Hematopoietic multipotent progenitor cell treated with erythropoietin and hydrocortisone succinate and interleukin-3 and kit ligand, for 15 days (in vitro differentiated cells): ENCODE measurements at regions not wholly inside any gene's neighbourhood (a gene's known extent, or its start where the extent isn't known, plus 50 kb on each side); places are given as distances from the start of the nearest gene placed in this dataset.

Experiments
- DNase-seq: peaks from one replicate; pipeline ENCODE4 v3.0.0-alpha.2; 2015; ENCODE audit warnings: low spot score

DNA sequence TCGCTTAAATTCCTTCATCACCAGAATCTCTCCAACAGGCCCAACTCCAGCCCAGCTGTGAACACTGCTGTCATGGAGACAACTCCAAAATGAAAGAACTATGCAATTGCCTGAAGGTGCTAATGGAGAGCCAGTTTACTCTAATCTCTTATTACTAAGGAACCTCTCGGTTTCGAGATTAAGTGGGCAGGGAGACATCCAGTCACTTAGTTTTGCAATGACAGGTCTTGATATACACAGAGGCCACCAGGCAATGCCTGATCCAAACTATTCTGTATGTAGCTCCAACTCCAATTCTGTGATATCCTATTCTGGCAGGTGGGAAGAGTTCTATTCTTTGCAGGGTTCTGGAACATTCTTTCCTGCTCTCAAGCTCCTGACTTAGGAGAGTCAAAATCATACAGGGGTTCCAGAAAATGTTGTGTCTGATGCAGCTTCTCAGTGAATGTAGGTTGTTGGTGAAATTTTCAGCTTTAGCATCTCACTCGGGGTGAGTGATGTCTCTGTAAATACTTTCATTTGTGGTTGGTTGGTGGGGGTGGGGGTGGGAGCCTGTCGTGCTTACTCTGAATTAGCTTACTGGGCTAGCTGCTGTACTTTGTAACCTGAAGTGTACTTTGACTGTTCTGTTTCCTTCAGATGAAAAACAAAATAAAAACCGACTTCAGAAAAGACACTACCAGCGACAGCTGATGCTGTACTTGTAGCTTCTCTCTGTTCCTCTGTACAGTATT lies 170.9 kb downstream of the PALM2AKAP2 start:
- DNase-seq: no peak

GRCh38 chr9:109953300-109953699 lies 173.3 kb downstream of the PALM2AKAP2 start:
- no peak for DNase-seq

- no peak for DNase-seq
Measured at GRCh38 chr9:109953813-109954497, 174.0 kb downstream of the PALM2AKAP2 start.

GRCh38 chr9:109956717-109957440 lies 176.9 kb downstream of the PALM2AKAP2 start:
- no peak for DNase-seq

- DNase-seq: no peak
Measured at GRCh38 chr9:109959679-109960078, 179.7 kb downstream of the PALM2AKAP2 start.

DNA sequence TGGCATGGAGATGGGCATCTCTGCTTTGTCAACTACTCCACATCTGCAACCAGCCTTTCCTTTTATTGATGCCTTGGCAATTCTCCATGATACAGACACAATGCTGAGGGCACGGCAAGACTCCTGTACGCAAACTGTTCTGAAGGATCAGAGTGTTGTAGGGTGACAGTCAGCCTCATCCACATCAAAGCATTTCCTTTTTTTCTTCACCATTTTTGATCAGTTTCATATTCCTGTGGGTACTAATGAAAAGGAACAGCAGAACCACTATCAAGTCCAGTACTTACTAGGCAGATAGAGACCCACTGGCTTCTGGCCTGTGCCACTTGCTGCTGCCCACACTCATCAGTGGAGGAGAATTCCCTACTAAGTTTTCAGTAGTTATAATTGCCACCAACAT lies 181.6 kb downstream of the PALM2AKAP2 start:
- no peak for DNase-seq

DNA sequence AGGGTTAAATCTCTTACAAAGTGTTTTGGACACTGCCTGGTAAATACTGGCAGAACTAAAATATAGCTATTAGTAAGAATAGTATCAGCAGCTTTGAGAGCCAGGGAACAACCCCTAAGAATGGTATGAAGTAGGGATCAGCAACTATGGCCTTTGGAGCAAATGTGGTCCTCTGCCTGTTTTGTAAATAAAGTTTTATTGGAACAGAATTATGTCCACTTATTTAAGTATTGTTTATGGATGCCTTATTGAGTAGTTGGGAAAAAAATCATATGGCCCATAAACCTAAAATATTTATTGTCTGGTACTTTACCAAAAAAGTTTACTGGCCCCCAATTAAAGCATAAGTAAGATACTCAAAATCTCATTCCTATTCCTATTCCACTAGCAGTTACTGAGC lies 182.2 kb downstream of the PALM2AKAP2 start:
- no peak for DNase-seq

- DNase-seq: no peak
Measured at GRCh38 chr9:109963079-109963478, 183.1 kb downstream of the PALM2AKAP2 start.

- no peak for DNase-seq
Measured at GRCh38 chr9:109966643-109967368, 186.8 kb downstream of the PALM2AKAP2 start.

GRCh38 chr9:109967651-109968642 lies 187.9 kb downstream of the PALM2AKAP2 start:
- DNase-seq: no peak

DNA sequence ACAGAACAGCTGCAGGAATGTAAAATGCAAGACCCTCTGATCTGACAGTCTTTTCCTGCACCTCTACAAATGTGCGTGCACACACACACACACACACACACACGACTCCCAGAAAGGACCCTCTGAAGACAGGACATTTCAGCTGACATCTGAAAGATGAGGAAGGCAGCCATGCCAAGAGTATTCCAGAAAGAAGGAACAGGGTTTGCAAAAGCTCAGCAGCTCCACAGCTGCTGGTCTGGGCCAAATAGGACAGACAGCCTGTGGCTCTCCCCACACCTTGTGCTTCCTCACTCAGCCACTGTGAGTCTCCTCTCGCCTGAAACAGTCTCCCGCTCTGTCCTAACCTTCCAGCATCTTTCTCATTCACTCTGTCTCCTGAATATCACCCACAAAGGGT lies 189.0 kb downstream of the PALM2AKAP2 start:
- DNase-seq: no peak

- no peak for DNase-seq
Measured at GRCh38 chr9:109969573-109970237, 189.7 kb downstream of the PALM2AKAP2 start.

GRCh38 chr9:109971226-109971625 lies 191.2 kb downstream of the PALM2AKAP2 start:
- no peak for DNase-seq

DNA sequence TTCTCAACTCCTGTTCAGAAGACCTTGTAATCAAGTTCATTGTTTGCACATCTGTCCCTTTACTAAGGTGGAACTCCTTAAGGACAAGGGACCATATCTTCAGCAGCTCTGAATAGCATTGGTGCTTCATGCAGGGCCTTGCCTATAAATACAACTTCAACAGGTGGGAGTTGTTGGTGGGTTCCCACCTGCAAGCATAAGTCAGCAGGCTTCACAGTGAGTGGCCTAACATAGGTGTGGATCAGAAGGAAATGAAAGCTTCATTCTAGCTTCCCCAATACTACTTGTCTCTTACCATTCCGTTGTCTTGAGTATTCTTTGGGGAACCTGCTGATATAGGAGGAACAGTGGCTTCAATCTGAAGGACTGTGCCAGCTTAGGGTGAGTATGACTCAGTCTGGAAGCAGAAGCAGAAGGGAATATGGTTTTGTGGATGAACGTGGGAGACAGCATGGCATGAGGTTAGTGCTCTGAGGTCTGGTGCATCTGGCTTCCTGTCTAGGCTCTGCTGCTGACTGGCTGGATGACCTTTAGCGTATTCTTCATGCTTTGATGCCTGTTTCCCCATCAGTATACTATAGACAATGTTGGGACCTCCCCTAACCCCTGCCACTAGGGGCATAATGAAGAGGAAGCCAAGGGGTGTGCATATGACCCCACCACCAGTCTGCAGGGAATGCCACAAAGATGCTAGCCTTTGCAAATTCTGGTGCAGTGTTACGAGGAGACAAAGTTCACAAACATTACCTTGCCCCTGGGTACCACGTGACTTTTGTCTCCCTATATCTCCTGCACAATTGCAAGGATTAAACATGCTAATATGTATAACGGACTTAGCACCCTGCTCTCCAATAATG lies 192.3 kb downstream of the PALM2AKAP2 start:
- no peak for DNase-seq

- no peak for DNase-seq
Measured at GRCh38 chr9:109973336-109973735, 193.3 kb downstream of the PALM2AKAP2 start.

DNA sequence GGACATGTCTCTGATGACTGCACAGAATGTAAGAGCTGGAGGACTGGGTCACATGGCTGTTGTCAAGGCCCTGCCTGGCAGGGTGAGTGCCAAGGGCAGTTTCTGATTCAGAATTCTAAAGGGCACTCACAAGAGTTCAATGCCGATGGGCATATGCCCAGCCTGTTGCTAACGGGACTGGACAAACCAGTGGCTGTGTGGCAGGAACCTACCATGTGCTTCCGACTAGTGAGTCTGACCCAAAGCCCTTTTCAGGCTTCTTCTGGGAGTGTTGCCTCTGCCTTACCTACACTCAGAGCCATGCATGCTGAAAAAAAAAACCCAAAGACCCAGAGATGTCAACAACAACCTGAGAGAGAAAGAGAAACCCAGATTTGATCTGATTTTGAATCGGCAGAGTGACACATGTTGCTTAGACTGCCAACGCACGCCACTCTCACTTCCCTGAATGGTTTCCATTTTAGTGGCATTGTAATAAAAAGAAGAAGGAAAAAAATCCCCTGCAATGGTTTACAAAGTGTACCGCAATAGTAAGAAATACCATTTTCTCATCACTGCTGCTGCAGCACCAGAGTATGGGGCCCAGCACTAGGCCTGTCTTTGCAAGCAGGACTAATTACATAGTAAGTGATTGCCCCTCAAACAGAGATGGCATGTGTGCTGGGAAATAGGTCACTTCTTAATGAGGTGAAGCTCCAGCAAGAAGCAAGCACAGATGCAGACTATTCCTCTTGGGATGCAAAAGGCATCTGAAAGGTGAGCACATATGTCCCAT lies 194.3 kb downstream of the PALM2AKAP2 start:
- no peak for DNase-seq

- no peak for DNase-seq
Measured at GRCh38 chr9:109974918-109975276, 194.9 kb downstream of the PALM2AKAP2 start.

DNA sequence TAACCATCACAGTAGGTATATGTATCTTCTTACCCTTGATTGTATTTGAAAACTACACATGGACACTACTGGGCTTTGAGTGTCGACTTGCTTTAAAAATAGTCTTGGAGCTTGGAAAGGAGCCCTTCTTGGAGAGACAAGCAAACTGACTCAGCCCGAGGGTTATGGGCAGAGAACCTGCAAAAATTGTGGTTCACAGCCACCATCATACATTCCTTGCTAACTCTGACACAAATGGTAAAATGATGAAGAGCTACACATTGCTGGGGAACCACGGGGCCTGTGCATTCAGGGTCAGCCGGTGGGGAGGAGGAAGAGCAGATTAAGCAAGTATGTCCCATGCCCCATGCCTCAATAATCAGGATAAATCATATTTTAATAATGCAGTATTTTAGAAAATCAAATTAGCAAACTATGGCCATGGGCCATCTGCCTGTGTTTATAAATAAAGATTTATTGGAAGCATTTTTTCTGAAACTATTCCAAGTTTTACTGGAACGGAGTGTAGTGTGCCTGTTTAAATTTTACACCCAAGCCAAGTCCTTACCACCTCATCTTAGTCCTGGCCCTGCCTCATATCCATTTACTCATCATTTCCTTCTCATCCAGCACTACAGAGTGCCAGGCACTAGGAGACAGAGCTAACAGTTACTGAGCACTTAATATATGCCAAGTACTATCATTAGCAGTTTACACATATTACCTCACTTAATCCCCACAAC lies 195.7 kb downstream of the PALM2AKAP2 start:
- no peak for DNase-seq
